Thyroid gland (tissue), 4 donors: ENCODE measurements at regions not wholly inside any gene's neighbourhood (a gene's known extent, or its start where the extent isn't known, plus 50 kb on each side); places are given as distances from the start of the nearest gene placed in this dataset.

Source experiments
- DNase-seq, 2 donors: peaks; one replicate each; pipeline ENCODE4 v3.0.0-alpha.2; 2019
- H3K27ac ChIP-seq, 3 donors: fragments of 200-600 bp; sonication (generic); 1 replicate in 2 of 3; 2 replicates in 1 of 3; pipeline ENCODE4 v1.5.1; 2016 to 2019; ENCODE audit warnings: mild to moderate bottlenecking in 1 of 3, moderate library complexity in 1 of 3
- H3K27me3 ChIP-seq: fragments of 200-600 bp; sonication (generic); one replicate; pipeline ENCODE4 v1.5.1; 2019
- H3K36me3 ChIP-seq, 2 donors: fragments of 200-600 bp; sonication (generic); one replicate each; pipeline ENCODE4 v1.5.1; 2016 to 2019
- H3K4me1 ChIP-seq, 2 donors: fragments of 200-600 bp; sonication (generic); one replicate each; pipeline ENCODE4 v1.5.1; 2017 to 2019
- H3K4me3 ChIP-seq, 3 donors: fragments of 200-600 bp; sonication (generic); replicated peaks in 1 of 3; 1 replicate in 2 of 3; 2 replicates in 1 of 3; pipeline ENCODE4 v1.5.1; 2016; ENCODE audit warnings: mild to moderate bottlenecking in 1 of 3
- H3K9me3 ChIP-seq: fragments of 200-600 bp; sonication (generic); one replicate; pipeline ENCODE4 v1.5.1; 2017
- CTCF ChIP-seq, 6 experiments: fragments of 200-600 bp in 3 of 6; fragments of 450-650 bp in 3 of 6; sonication (generic) in 3 of 6; IDR thresholded peaks; one replicate each; pipeline ENCODE4 v1.5.1; 2016 to 2019; ENCODE audit warnings: antibody characterized with exemption in 6 of 6, mild to moderate bottlenecking in 2 of 6, inconsistent platforms in 1 of 6, moderate library complexity in 1 of 6
- POLR2A ChIP-seq, 2 donors: fragments of 450-650 bp; IDR thresholded peaks; one replicate each; pipeline ENCODE4 v1.6.1; 2017; ENCODE audit warnings: antibody characterized with exemption in 2 of 2, mild to moderate bottlenecking in 2 of 2, moderate library complexity in 1 of 2
- whole genome bisulfite sequencing, 2 donors: methylation state at CpG; one replicate each; pipeline ENCODE4 v1.1.5; 2017; 5-methylcytosine and 5-hydroxymethylcytosine counted together
- intact Hi-C: fragments of 100-400 bp; cut with DNase I; formaldehyde crosslinking; loops from one replicate; pipeline ENCODE4 v1.15.1; 2023

GRCh38 chr2:167825664-167826063, 421.7 kb downstream of the STK39 start:
- no peak overlapping the region for H3K4me3 ChIP-seq
- WGBS, 2 donors: 81 to 83% methylated on average over 1 of the region's 1 CpG
- no peaks in the 10 kb centered on the region for H3K27me3 ChIP-seq
- no peak for TF ChIP-seq POLR2A (IDR thresholded peaks at IDR 0.05)
- TF ChIP-seq CTCF (IDR thresholded peaks at IDR 0.05): no peak
- no peaks in the 10 kb centered on the region for H3K36me3 ChIP-seq
- no peaks in the 10 kb centered on the region for H3K4me1 ChIP-seq
- no peaks in the 10 kb centered on the region for H3K9me3 ChIP-seq
- intact Hi-C loops: no loop called here
- no peak overlapping the region for H3K27ac ChIP-seq
- DNase-seq: no peak

GRCh38 chr2:167822690-167823465, 424.5 kb downstream of the STK39 start:
- Histone ChIP-seq H3K27me3 (no peaks in the 10 kb centered on the region), H3K27ac (no peak overlapping the region), H3K4me1 (no peaks in the 10 kb centered on the region), H3K4me3 (no peak overlapping the region), H3K9me3 (no peaks in the 10 kb centered on the region), H3K36me3 (no peaks in the 10 kb centered on the region)
- TF ChIP-seq POLR2A (IDR thresholded peaks at IDR 0.05): no peak
- TF ChIP-seq CTCF (IDR thresholded peaks at IDR 0.05): no peak
- intact Hi-C loops: no loop called here
- 83 to 90% methylated on average over 3 of the region's 3 CpGs for WGBS, 2 donors
- no peak for DNase-seq

GRCh38 chr2:167820488-167820887, 426.9 kb downstream of the STK39 start:
- TF ChIP-seq CTCF (IDR thresholded peaks at IDR 0.05): no peak
- TF ChIP-seq POLR2A (IDR thresholded peaks at IDR 0.05): no peak
- 85 to 86% methylated on average over 4 of the region's 4 CpGs for WGBS, 2 donors
- intact Hi-C loops: no loop called here
- DNase-seq: no peak
- H3K9me3 ChIP-seq: no peaks in the 10 kb centered on the region
- no peaks in the 10 kb centered on the region for H3K27me3 ChIP-seq
- no peaks in the 10 kb centered on the region for H3K4me1 ChIP-seq
- no peaks in the 10 kb centered on the region for H3K36me3 ChIP-seq
- H3K4me3 ChIP-seq: no peak overlapping the region
- no peak overlapping the region for H3K27ac ChIP-seq

- WGBS, 2 donors: 92 to 93% methylated on average over 11 of the region's 11 CpGs
- TF ChIP-seq POLR2A (IDR thresholded peaks at IDR 0.05) (no peak), CTCF (IDR thresholded peaks at IDR 0.05) (no peak)
- Histone ChIP-seq H3K4me3 (no peak overlapping the region), H3K27ac (no peak overlapping the region), H3K4me1 (no peaks in the 10 kb centered on the region), H3K9me3 (no peaks in the 10 kb centered on the region), H3K36me3 (no peaks in the 10 kb centered on the region), H3K27me3 (no peaks in the 10 kb centered on the region)
- no peak for DNase-seq
- intact Hi-C loops: no loop called here
Measured at GRCh38 chr2:167818521-167818920, 428.9 kb downstream of the STK39 start.

GRCh38 chr2:167817908-167818307, 429.5 kb downstream of the STK39 start:
- Histone ChIP-seq H3K27ac (no peak overlapping the region), H3K4me1 (no peaks in the 10 kb centered on the region), H3K9me3 (no peaks in the 10 kb centered on the region), H3K4me3 (no peak overlapping the region), H3K27me3 (no peaks in the 10 kb centered on the region), H3K36me3 (no peaks in the 10 kb centered on the region)
- TF ChIP-seq CTCF (IDR thresholded peaks at IDR 0.05) (no peak), POLR2A (IDR thresholded peaks at IDR 0.05) (no peak)
- 83 to 84% methylated on average over 4 of the region's 4 CpGs for WGBS, 2 donors
- DNase-seq: no peak
- intact Hi-C loops: no loop called here
